SK-N-SH treated with all-trans-retinoic acid at 6 μM for 48 hours (cell line): ENCODE measurements at regions not wholly inside any gene's neighbourhood (a gene's known extent, or its start where the extent isn't known, plus 50 kb on each side); places are given as distances from the start of the nearest gene placed in this dataset.

Experiments
- CSDC2 ChIP-seq: fragments of 250-450 bp; sonication (Bioruptor Pico); IDR thresholded peaks from 2 replicates; pipeline ENCODE4 v1.5.0; 2020; ENCODE audit warnings: mild to moderate bottlenecking, moderate library complexity
- ISL1 ChIP-seq: fragments of 250-450 bp; sonication (Bioruptor Pico); IDR thresholded peaks from 2 replicates; pipeline ENCODE4 v2.1.2; 2022; ENCODE audit warnings: mild to moderate bottlenecking, moderate library complexity
- RARB ChIP-seq: fragments of 250-450 bp; sonication (Bioruptor Pico); IDR thresholded peaks from 2 replicates; pipeline ENCODE4 v1.8.0; 2021; ENCODE audit warnings: mild to moderate bottlenecking, moderate library complexity
- TOX ChIP-seq: fragments of 250-450 bp; sonication (Bioruptor Pico); IDR thresholded peaks from 2 replicates; pipeline ENCODE4 v1.8.0; 2021; ENCODE audit warnings: mild to moderate bottlenecking, moderate library complexity, borderline replicate concordance
- ZFP3 ChIP-seq: fragments of 250-450 bp; sonication (Bioruptor Pico); IDR thresholded peaks from 2 replicates; pipeline ENCODE4 v1.5.0; 2020; ENCODE audit warnings: mild to moderate bottlenecking, moderate library complexity
- TF ChIP-seq, protein P1 (sequence below): fragments of 250-450 bp; sonication (Bioruptor Pico); IDR thresholded peaks from 2 replicates; pipeline ENCODE4 v1.8.0; 2021; ENCODE audit warnings: low read depth, mild to moderate bottlenecking, moderate library complexity, borderline replicate concordance
- TF ChIP-seq, protein P2 (sequence below): fragments of 250-450 bp; sonication (Bioruptor Pico); IDR thresholded peaks from 2 replicates; pipeline ENCODE4 v1.8.0; 2020; ENCODE audit warnings: mild to moderate bottlenecking, moderate library complexity, borderline replicate concordance

- TF ChIP-seq TOX (no peak), ZFP3 (CRISPR knock-in tag) (no peak), ISL1 (no peak), CSDC2 (CRISPR knock-in tag) (no peak), RARB (CRISPR knock-in tag) (no peak)
- TF ChIP-seq, protein P1, sequence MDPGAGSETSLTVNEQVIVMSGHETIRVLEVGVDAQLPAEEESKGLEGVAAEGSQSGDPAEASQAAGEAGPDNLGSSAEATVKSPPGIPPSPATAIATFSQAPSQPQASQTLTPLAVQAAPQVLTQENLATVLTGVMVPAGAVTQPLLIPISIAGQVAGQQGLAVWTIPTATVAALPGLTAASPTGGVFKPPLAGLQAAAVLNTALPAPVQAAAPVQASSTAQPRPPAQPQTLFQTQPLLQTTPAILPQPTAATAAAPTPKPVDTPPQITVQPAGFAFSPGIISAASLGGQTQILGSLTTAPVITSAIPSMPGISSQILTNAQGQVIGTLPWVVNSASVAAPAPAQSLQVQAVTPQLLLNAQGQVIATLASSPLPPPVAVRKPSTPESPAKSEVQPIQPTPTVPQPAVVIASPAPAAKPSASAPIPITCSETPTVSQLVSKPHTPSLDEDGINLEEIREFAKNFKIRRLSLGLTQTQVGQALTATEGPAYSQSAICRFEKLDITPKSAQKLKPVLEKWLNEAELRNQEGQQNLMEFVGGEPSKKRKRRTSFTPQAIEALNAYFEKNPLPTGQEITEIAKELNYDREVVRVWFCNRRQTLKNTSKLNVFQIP = no peak
- TF ChIP-seq, protein P2, sequence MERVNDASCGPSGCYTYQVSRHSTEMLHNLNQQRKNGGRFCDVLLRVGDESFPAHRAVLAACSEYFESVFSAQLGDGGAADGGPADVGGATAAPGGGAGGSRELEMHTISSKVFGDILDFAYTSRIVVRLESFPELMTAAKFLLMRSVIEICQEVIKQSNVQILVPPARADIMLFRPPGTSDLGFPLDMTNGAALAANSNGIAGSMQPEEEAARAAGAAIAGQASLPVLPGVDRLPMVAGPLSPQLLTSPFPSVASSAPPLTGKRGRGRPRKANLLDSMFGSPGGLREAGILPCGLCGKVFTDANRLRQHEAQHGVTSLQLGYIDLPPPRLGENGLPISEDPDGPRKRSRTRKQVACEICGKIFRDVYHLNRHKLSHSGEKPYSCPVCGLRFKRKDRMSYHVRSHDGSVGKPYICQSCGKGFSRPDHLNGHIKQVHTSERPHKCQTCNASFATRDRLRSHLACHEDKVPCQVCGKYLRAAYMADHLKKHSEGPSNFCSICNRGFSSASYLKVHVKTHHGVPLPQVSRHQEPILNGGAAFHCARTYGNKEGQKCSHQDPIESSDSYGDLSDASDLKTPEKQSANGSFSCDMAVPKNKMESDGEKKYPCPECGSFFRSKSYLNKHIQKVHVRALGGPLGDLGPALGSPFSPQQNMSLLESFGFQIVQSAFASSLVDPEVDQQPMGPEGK (CRISPR knock-in tag) = no peak
These were observed 51.1 kb upstream of the MAP4 start (continued) for GRCh38 chr3:48067271-48067670.
